HG03378 (cell line): ENCODE measurements at regions not wholly inside any gene's neighbourhood (a gene's known extent, or its start where the extent isn't known, plus 50 kb on each side); places are given as distances from the start of the nearest gene placed in this dataset.
"Not testable (repeated sequence)": the region's sequence is repeated elsewhere in the genome, so short reads cannot be mapped to it uniquely, and the experiment has no call there.

Source experiments
- ATAC-seq: cut with Tn5 transposase; IDR thresholded peaks from one replicate; pipeline ENCODE4 v1.9.1; 2021; ENCODE audit warnings: mild to moderate bottlenecking, moderate library complexity; ENCODE audit not compliant: unreplicated experiment

DNA sequence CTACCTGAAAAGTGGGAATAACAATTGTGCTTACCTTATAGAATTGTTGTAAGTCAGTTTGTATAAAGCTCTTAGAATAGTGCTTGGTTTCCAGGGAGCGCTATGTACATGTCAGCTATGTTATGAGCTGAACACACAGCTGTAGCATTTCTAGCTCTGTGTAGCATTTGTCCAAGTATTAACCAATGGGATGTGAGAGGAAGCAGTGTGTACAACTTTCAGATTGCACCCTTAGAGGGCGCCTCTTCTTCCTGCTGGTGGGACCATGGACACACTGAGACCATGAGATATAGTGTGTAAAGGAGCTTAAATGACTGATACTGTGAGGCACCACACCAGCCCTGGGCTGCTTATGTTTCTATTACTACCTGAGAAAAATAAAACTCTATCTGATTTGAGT is 380.2 kb downstream of the LNPK start:
- no peak for ATAC-seq

DNA sequence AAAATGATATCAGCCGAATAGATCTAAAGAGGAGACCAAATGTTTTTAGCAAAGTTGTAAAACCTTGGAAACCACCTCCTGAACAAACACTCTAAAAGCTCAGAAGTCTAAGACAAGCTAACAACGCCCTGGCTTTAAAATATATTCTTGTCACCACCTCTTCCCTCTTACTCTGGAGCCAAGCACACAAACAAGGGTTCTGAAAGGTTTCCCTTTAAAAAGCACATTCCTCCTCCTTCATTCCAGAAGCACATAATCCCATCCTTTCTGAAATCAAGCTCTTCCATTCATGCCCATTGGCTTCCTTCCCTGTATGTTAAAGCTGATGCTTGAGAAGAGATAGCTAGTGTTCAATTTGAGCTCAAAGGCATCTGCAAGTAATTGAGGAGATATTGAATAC is 382.0 kb downstream of the LNPK start:
- no peak for ATAC-seq

DNA sequence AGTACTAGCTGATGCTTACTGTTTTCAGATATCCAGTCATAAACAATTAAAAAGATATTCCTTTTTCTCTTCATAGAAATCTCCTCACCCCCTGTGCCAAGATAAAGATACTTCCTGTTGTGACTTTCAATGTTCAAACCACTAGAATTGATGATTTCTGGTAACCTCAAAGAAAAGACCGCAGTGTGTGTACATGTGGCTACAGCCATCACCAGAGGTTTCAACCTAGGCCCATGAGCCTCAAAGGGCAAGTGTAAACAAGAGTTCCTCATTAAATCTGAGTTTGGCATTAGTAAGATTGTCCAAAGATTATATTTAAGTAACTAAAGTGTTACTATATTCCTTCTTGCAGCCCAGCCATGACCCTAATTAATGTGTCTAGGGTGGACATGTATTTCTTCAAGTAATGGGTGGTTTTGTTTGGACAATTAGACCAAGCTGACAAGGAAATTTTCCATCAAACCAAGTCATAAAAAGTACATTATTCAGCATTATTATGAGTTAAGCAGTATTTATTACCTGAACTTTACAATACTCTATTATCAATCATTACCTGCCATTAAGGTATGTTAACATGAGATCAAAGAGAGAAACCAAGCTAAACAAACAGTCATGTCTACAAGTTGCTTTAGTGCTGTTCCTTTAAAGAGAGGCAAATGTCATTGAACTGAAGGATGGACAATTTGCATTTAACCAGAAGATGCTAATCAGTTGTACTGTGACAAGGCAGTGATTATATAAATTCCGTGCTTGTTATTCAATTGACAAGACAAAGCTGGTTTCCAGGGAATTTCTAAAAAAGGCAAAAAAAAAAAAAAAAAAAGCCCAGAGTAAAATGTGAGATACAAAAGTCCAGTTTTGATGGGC is 382.7 kb downstream of the LNPK start:
- ATAC-seq: no peak

DNA sequence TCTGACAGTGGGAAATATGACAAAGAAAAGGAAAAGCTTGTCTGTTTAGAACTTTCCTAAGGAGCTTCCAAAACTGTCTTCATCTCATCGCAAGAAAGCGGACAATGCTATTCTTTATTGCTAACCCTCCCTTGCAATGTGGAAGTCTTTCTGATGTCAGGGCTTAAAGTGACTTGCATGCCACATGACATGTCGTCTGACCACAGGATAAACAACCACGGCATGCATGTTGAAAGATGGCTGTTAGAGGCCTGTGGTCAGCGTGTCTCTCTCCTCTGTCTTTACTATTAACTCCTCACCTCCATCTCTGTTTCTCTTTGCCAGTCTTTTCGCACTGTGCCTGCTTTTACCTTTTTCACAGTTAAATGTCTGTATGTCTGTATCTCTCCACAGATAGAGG is 389.8 kb downstream of the LNPK start:
- no peak for ATAC-seq

DNA sequence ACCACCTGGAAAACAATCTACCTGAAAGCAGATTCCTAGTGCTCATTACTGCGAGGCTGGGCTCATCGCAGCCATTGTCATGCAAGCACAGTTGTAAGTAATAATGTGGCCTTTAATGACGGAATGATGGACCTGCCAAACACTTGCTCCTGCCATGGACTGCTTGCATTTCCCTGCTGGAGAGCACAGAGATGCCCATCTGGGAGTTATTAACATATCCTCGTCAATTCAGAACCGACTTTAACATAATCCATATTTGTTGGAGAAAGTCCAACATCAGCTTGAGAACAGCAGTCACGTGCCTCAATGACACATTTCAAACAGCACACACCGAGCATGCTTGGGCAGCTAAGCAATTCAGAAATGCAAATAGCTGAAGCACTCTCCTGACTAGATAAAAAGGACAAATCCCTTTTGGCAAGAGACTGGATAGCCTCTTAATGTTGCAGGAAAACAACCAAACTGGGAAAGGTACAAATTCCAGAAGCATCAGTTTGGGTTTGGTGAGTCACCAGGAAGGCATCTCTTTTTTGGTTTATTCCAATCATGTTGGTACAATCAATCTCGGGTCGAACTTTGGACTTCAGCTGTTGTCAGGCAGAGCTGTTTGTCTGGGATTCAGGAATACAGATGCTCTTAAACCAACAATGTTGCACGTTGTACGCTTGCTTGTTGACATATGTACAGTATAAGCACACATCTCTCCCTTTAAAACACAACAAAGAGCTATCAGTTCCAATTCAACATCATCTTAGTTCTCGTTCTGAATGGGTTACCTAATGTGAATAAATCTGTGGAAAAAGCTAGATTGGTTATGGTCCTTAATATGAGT is 395.8 kb downstream of the LNPK start:
- no peak for ATAC-seq

DNA sequence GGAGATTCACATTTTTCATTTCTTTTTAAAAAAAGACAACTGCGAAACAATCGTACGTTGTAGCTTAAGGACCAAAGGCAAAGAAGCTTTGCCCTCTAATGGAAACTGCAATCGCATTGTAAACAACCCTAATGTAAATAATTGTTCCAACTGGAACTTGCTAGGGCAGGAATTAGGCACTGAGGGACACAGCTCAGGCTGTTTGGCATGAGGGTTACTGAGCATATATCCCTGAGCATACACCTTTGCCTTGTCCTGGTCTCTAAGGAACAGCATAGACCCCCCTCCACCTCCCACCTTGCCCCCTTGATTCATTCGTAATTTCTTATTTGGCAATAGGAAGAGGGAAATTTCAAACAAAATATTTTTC is 396.4 kb downstream of the LNPK start:
- ATAC-seq: no peak

DNA sequence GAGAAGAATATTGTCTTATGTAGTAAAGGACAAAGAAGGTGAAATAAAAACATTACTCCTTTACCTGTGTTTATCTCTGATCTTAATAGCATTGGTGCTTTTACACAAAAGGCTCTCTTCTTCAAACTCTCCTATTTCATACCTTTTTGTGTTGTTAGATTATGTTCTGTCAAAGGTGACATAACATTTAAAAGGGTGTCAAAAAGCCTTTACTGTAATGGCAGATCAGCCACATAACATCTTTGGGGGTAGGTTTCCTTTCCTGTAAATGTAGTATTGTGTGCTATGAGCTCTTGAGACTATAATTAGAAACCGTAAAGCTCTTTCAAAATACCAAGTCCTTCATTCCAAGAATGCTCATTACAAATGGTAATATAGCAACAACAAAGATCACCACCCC is 400.1 kb downstream of the LNPK start:
- no peak for ATAC-seq

DNA sequence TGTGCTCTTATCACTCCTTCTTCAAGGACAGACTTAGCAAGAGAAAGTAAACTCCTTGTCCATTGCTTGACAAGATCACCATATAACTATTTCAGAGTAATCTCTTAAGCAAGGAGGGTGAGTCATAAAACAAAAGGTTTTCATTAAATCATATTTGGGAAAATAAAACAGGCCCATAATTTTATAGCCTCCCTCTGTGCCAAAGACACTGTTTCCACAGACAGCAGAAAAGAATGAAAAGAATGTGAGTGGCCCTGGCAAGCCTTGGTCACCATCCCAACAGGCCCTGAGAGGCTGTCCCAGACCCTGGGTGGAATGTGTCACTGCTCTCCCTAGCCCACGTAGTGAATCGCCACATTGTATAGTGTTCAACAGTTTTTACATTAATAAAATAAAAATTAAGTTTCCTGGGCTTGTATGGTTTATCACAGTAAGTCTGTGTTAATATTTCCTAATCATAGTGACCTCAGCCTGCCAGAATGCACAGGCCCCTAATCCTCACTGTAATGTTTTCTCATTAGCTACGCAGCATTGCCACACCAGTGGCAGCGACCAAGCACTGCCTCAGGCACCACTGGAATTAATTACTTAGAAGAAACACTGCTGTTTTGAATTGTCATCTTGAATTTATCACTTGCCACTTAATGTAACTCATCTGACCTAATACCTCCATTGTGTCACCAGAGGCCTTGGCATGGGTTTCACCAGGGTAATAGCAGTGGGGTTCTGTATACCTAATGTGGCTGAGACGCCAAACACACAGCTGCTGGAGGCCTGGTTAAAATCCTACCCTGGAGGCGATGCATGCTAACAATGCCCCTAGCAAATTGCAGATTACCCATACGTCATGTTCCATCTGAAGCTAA is 401.9 kb downstream of the LNPK start:
- ATAC-seq: no peak

DNA sequence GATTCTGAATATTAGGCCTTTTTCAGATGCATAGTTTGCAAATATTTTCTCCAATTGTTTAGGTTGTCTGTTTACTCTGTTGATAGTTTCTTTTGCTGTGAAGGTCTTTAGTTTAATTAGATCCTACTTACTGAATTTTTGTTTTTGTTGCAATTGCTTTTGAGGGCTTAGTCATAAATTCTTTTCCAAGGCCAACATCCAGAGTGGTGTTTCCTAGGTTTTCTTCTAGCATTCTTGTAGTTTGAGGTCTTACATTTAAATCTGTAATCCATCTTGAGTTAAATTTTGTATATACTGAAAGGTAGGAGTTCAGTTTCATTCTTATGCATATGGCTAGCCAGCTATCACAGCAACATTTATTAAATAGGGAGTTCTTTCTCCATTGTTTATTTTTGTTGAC is 404.8 kb downstream of the LNPK start:
- ATAC-seq: no peak

DNA sequence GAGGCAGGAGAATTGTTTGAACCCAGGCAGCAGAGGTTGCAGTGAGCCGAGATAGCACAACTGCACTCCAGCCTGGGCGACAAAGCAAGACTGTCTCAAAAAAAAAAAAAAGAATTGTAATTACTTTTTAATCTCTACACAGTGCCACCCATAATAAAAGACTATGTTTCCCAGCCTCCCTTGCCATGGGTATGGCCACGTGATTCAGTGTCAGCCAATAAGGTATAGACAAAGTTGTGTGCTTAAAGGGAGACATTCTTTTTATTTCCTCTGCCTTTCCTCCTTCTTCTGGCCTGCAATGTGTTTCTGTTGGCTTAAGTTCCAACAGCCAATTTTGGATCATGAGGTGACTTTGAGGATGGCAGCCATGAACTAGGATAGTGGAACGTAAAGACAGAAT is 406.9 kb downstream of the LNPK start:
- ATAC-seq: no peak

DNA sequence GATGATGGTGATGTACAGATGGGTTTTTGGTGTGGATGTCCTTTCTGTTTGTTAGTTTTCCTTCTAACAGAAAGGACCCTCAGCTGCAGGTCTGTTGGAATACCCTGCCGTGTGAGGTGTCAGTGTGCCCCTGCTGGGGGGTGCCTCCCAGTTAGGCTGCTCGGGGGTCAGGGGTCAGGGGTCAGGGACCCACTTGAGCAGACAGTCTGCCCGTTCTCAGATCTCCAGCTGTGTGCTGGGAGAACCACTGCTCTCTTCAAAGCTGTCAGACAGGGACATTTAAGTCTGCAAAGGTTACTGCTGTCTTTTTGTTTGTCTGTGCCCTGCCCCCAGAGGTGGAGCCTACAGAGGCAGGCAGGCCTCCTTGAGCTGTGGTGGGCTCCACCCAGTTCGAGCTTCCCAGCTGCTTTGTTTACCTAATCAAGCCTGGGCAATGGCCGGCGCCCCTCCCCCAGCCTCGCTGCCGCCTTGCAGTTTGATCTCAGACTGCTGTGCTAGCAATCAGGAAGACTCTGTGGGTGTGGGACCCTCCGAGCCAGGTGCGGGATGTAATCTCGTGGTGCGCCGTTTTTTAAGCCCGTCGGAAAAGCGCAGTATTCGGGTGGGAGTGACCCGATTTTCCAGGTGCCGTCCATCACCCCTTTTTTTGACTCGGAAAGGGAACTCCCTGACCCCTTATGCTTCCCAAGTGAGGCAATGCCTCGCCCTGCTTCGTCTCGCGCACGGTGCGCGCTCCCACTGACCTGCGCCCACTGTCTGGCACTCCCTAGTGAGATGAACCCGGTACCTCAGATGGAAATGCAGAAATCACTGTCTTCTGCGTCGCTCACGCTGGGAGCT is 408.2 kb downstream of the LNPK start:
- not testable (repeated sequence) for ATAC-seq

DNA sequence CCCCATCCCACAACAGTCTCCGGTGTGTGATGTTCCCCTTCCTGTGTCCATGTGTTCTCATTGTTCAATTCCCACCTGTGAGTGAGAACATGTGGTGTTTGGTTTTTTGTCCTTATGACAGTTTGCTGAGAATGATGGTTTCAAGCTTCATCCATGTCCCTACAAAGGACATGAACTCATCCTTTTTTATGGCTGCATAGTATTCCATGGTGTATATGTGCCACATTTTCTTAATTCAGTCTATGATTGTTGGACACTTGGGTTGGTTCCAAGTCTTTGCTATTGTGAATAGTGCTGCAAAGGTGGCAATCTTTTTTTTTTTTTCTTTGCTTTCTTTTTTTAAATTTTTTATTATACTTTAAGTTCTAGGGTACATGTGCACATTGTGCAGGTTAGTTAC is 406.7 kb upstream of the ATP5MC3 start:
- not testable (repeated sequence) for ATAC-seq

DNA sequence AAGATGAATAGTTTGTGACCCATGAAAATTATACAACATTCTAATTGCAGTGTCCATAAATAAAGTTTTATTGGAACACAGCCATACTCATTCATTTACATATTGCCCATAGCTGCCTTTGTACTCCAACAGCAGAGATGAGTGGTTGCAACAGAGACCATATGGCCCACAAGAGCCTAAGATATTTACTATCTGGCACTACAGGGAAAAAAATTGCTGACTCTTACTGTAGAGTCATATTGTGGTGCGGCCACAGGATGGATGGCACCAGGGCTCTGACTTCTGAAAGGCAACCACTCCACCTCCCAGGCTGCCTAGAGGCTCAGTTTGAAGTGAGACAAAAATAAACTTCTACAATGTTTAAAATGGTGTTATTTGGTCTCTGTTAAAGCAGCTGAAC is 404.0 kb upstream of the ATP5MC3 start:
- ATAC-seq: no peak

DNA sequence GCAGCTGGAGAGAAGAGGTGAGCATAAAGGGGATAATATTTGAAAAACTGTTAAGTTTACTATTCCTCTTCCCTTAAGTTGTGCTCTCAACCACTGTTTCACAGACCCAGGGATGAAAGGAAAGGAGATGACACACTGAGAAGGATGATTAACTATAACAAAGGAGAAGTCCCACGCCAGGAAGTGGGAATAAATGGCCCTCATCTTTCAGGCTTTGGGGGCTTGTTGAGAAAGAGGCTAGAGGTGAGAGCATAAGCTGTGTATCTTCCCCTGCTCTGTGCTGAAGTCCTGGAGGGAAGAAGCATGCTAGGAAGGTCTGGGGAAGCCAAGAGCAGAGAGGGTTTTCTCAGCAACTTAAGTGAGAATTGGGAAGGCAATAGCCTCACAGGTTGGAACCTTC is 399.1 kb upstream of the ATP5MC3 start:
- ATAC-seq: no peak

DNA sequence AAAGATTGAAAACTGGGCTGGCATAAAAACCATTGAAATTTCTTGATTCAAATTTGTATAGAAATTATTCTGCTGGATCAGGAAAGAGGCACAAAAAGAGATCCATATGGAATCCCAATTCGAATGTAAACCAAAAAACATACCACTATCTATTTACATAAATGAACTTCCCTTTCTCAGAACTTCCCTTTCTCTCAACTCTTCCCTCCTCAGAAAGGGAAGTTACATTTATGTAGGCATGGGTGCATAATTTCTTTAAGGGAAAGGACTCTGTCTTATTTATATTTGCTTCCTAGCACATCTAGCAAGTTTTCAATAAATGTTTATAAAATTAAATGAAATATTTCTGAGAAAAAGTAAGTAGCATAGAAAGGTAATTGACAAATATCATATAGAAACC is 398.1 kb upstream of the ATP5MC3 start:
- no peak for ATAC-seq

DNA sequence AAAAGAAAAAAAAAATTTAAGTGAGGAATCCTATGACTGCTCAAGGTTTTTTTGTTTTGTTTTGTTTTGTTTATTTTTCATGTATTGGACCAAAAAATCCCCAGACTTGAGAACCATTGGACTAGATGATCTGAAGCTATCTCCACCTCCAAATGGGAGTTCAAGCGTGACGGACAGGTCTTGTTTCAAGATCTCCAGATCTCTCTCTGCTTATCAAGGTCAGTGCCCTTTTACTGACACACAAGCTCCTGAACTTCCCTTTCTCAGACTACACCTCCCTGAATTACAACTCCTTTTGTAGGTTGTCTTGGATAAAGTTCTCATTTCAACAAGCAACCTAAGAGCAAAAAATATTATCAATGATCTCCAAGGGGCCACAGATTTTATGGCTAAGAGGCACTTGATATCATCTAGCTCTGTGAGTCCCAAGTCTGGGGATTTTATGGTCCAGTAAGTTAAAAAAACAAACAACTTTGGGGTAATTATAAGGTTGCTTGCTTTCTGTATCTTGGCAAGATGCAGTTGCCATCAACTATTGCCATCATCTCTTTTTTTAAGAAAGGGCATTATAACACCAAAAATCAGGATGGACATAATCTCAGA is 396.0 kb upstream of the ATP5MC3 start:
- ATAC-seq: no peak

DNA sequence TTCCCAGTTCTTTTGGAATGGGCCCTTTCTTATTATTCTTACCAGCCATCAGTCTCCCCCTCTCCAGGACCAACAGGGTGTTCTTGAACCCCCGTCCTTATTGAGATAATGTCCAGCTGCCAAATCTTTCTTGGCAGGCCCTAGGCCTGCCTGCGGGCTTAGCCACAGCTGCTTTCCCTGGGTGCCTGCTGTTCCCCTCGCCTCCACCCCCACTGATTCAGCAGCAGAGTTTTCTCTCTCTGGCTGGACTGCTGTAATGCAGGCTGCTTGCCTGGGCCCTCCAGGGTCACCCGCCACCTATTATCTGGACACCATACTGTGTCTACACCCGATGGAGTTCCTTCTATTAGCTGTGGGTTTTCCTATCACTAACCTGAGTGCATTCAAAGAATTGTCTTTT is 395.4 kb upstream of the ATP5MC3 start:
- no peak for ATAC-seq

DNA sequence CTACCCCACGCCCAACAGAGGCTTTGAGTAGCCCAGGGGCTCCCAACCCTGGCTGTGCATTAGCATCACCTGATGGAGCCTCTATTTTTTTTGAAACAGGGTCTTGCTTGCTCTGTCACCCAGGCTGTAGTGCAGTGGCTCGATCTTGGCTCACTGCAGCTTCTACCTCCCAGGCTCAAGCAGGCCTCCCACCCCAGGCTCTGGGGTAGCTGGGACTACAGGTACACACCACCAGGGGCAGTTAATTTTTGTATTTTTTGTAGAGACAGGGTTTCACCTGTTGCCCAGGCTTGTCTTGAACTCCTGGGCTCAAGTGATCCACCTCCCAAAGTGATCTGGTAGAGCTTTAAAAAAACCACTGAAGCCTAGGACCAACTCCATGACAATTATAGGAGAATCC is 394.8 kb upstream of the ATP5MC3 start:
- ATAC-seq: peak; percentile 7

DNA sequence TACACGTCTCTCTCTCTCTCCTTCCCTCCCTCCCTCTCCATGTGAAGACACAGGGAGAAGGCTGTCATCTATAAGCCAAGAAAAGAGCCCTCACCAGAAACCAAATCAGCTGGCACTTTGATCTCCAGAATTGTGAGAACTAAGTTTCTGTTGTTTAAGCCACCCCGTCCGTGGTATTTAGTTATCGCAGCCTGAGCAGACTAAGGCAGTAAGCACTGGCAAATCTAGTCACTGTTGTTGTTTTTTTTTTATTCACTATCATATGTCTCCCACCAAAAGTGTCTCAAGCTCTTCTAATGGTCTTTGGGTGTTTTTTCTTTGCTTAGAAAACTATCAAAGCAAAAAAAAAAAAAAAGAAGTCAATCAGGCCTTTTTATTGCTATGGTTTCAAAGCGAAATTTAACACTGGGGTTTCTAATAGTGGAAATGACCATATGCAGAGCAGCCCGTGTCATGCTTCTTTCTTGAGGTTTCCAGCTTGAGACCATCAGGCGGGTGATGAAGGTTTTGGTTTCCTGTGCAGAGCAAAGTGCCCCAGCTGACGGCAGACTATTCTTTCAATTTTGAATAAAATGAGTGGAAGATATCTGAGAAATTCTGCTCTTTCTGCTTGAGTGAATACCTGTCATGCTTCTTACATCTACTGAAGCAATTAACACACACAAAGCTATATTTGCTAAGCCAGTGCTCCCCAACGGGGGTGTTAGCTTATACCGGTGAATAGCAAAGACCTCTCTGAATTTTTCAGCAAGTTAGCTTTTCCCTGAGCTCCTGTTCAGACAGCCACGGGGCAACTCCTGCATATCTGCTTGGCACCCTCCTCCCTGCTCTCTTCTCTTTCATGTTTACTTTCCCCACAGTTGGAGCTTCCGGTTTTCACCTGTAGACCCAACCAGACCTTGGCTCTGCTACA is 394.1 kb upstream of the ATP5MC3 start:
- ATAC-seq: peak; percentile 98
